GM18498 (cell line): ENCODE measurements at regions not wholly inside any gene's neighbourhood (a gene's known extent, or its start where the extent isn't known, plus 50 kb on each side); places are given as distances from the start of the nearest gene placed in this dataset.

Experiments
- ATAC-seq: cut with Tn5 transposase; IDR thresholded peaks from one replicate; pipeline ENCODE4 v1.9.1; 2021; ENCODE audit warnings: mild to moderate bottlenecking, moderate library complexity; ENCODE audit not compliant: unreplicated experiment

- no peak for ATAC-seq
These were observed 54.1 kb upstream of the FOXQ1 start for GRCh38 chr6:1257778-1258177.

- no peak for ATAC-seq
These were observed 55.4 kb upstream of the FOXQ1 start for GRCh38 chr6:1256435-1257008.

DNA sequence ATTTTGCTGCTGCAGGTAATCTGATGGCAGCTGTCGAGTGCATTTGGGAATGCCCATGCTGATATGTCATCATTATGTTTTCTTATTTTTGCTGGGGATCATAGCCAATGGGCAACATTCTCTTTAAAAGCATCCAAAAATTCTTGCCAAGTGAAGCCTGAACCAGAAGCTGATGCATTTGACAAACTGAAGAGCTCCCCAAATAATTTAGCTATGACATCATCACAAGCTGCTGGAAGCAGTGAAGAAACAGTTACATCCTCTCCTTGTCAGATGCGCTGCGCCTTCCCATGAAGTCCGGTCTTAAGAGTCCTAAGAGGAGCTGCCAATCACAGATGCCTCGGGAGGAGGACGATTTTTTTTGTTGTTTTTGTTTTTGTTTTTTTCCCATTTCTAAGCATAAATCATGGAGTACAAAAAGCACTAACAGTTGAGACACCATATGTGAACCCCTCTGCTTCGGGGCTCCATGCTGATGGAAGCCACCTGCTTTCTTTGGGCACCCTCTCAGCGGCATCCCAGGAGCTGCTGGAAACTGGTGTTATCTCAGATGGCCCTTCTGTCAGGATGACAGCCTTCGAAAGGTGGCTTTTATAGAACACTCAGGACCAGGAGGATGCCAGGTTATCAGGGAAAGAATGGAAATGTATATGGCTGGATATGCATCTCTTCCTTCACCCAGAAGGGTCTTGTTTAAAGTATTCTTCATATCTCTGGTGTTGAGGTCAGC lies 56.1 kb upstream of the FOXQ1 start:
- ATAC-seq: no peak

DNA sequence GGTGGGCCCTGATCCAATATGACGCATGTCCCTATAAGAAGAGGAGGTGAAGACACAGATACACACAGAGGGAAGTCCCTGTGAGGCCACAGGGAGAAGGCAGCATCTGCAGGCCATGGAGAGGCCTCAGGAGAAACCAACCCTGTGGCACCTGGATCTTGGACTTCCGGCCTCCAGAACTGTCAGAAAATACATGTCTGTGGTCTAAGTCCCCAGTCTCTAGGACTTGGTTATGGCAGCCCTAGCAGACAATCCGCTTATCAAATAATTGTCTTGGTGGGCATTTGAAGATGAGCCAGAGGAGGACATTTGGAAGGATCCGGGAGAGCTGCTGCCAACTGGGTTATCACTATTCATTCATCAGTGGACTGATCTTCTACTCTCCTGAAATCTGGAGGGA lies 57.6 kb upstream of the FOXQ1 start:
- no peak for ATAC-seq

- no peak for ATAC-seq
These were observed 58.1 kb upstream of the FOXQ1 start for GRCh38 chr6:1253816-1254215.

DNA sequence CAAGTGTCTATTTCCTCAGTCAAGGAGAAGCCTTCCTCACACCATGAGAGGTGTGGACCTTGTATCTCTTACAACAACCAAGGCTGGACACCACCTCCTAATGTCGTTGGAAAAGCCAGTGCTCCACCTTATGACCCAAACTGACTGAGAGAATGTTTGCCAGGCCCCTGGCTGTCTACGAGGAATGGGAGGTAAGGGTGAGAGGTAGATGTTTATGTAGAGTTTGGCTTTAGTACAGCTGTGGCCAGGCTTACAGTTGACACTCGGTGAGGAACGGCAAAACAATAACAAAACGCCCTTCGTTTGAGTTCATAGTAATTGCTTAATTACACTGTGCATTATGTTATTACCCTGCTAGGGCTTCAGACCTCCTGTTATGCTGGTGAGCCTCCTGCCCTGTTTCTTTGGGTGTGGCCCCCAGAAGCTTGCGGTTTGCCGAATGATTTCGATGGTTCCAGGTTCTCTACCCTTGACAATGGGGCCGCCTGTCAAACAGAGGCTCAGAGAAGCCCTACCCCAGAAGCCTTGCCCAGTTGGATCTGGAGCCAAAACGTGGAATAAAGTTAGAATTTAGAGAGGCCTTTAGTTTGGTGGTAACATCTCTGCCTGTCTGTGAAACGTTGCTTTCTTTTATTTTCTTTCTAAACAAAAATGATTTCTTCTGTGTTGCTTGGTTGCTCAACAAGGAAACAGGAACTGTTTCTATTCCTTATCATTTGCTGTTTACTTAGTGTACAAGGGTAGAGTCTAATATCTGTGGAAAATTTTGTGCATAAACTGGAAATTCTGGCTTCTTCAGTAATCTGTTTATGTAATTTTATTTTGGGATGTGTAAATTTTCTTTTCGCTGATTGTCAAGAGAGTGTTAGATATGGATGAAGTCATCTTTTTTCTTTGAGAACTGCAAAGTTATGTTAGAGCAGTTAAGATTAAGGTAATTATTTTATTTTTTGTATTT lies 60.4 kb upstream of the FOXQ1 start:
- ATAC-seq: no peak

DNA sequence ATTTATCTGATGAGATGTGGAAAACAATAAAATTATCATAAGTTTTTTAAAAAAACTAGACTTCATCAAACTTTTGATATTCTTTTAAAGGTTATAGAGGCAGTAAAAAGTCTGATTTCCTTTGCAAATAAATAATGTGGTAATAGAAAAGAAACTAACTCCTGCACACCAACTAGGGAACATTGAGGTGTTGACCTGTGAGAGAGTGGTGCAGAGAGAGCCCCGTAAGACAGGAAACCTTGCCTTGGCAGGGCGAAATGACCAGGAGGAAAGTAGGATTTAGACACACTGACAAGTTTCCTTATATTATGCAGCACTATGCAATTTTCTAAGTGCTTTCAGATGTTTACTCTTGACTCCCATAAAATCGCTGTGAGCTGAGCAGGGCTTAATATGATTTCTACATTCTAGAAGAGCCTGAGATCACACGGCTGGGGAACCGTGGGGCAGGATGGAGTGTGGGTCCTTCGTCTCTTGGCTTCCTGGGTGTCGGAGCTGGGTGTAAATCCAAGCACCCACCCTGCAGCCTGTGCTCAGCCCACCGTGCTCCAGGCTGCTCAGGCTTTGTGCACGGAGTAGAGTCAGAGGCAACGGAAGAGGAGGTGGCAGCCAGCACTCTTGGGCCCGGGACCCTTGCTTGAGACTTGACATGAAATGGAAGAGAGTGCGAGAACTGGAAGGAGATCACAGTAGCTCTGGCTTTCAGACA lies 61.3 kb upstream of the FOXQ1 start:
- no peak for ATAC-seq

GRCh38 chr6:1247894-1248293 lies 64.0 kb upstream of the FOXQ1 start:
- ATAC-seq: no peak

- no peak for ATAC-seq
These were observed 64.8 kb upstream of the FOXQ1 start for GRCh38 chr6:1247056-1247455.

DNA sequence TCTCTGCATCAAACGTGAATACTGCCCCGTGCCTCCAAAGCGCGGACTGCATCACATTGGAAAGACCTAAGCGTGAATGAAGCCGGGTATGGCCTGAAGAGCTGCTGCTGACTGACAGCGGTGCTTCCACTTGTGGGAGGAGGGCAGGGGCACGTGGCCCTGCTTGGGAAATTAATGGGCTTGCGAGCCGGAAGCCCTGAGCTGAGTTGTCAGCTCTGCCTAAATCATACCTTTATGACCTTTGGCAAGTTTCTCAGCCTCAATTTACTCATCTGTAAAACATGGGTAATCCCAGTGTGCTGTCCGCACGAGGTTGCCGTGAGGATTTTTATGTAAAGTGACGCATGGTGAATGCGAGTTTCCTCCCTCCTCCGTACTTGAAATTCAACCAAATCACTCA lies 67.0 kb upstream of the FOXQ1 start:
- no peak for ATAC-seq

- ATAC-seq: no peak
These were observed 67.6 kb upstream of the FOXQ1 start for GRCh38 chr6:1244278-1244677.

DNA sequence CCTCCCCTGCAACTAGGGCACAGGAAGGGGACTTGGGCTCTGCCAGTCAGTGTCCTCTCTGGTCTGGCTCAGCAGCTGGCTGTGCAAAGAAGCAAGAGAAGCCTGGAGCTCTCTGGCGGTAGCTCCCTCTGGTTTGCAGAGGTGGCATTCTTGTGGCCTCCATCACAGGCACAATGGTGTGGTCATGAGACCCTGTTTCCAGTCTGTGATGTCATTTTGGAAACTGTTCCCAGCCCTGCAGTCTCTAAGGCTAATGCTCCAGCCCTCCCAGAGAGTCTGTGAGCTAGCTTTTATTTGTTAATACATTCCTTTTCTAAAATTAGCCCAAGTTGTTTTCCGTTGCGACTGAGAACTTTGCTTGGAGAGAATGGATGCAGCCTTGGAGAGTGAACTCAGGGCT lies 69.5 kb upstream of the FOXQ1 start:
- no peak for ATAC-seq

DNA sequence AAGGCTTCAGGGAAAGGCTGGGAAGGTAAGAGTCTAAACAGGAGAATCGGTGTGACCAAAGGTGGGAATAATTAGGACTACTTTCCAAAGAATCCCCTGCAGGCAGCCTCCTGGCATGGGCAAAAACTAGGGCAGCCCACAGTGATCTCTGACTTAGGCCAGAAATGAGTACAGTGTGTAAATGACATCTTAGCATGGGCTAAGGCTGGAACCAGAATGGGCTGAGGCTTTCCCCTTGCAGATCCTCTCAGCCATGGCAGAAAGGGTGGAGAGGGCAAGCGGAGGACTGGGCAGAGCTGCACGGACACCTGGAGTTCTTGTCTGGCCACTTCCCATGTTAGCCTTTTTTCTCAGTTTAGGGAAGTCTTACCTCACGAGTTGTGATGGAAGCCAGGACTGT lies 69.9 kb upstream of the FOXQ1 start:
- no peak for ATAC-seq

DNA sequence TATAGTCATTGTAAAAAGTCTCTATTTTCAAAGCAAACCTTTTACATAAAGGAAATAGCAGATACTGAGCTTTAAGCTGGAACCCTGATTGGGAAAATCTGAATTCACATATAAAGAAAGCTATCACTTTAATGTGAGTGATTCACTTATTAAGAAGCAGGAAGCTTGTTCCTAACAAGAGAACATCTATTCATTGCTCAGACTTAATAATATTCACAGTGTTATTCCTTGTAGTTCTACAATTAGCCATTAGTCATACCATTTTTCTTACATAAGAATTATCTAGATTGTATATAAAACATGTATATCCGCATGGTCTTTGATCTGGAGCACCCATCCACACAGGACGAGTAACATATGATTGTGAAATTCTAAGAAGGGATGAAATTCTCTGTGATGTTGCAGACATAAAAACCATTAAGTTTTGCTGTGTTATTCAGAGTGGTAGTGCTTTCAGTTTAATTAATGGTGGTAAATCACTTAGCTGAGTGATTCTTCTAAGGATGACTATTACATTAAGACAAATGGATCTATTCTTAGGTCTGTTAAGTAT lies 71.1 kb upstream of the FOXQ1 start:
- ATAC-seq: no peak

DNA sequence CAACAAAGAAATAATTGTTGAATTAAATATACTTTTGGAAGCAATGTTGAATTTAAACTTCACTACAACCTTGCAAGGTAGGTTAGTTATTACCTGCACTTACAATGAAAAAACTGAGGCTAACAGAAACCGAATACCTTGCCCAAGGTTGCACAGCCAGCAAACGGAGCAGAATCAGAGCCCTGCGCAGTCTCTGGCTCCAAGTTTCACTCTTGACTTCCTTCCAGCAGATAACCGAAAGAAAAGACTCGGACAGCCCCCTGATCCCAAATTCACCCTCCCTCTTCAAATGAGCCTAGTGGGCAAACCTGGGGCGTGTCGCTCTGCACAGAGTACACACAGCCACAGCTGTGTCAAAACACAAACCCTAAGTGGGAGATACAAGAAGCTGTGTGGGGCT lies 72.1 kb upstream of the FOXQ1 start:
- no peak for ATAC-seq

DNA sequence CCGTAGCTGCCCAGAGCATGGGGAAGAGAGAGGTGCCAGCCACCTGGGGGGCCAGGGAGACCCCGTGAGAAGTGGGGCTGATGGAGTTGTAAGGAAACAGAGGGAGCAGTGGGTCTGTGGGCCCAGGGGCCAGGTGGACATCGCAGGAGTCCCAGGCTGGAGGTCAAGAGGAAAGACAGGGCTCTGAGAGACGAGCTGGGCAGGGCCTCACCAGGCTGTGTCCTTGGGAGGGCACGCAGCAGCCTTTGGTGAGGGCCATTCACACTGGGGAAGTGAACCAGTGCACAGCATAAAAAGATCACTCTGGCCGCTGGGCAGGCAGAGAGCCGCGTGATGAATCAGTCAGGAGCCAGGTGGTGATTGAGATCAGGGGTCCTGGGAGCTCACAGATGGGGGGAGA lies 73.9 kb upstream of the FOXQ1 start:
- no peak for ATAC-seq

GRCh38 chr6:1237636-1238035 lies 74.3 kb upstream of the FOXQ1 start:
- ATAC-seq: no peak

DNA sequence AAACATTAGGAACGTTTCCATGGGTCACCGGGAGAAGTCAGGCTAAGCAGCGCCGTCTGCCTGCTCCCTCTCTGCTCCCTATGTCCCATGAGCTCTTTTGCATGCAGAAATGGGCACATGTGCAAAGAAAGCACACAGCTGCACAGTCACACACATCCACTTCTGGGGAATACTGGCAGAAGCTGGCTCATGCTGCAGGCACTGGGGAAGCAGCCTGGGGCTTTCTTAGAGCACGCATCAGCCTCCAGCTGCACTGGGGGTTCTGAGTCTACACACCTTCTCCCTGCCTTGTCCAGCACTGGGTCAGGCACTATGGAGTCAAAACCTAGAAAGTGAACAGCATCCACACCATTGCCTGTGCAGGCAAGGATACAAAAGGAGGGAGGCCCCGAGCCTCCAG lies 76.1 kb upstream of the FOXQ1 start:
- no peak for ATAC-seq

GRCh38 chr6:1233924-1234323 lies 78.0 kb upstream of the FOXQ1 start:
- no peak for ATAC-seq

DNA sequence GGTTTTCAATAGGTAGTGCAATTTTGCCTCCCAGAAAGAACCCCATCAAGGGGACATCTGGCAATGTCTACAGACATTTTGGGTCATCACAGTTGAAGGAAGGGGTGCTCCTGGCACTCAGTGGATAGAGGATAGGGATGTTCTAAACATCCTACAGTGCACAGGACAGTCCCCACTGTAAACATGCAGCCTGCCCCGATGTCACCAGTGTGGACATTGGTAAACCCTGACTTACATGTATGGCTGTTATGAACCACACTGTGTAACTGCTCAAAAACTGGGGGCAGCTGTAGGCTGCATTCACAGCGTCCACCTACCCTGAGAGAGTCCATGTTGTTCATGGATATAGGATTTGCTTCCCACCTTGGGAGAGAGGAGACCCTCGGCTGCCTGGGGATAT lies 79.3 kb upstream of the FOXQ1 start:
- ATAC-seq: no peak

- no peak for ATAC-seq
These were observed 80.0 kb upstream of the FOXQ1 start for GRCh38 chr6:1231941-1232340.
